ENCODE measurements at regions not wholly inside any gene's neighbourhood (a gene's known extent, or its start where the extent isn't known, plus 50 kb on each side); places are given as distances from the start of the nearest gene placed in this dataset.

DNA sequence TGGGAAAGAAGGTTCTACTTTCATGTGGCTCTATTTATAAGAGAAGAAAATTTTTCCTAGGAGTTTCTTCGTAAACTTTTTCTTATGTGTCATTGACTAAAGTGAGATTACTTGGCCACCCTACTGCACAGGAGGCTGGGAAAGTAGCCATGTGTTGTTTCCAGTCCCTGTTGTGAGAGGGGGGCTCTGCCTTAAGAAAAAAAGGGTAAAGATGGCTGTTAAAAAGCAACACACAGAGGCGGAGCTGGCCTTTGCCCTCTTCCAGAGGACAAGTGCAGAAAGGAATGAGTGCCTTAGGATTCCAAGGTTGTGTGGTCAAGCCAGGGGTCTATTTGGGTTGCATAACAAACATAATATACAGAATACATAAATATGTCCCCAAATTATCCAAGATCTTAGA lies 230.0 kb upstream of the CXCR4 start:
- no peak for FAIRE-seq
- no peak for DNase-seq (ENCODE audit: low read depth)
- H3K4me1 Mint-ChIP-seq (ENCODE audit: low read depth, unreplicated experiment) = no peaks in the 10 kb centered on the region
- no peaks in the 10 kb centered on the region for H3K36me3 ChIP-seq (ENCODE audit: insufficient read depth, low read length)
- H3K9me3 ChIP-seq (ENCODE audit: insufficient read depth, low read depth, low read length) = no peaks in the 10 kb centered on the region
- no peak overlapping the region for H3K4me3 Mint-ChIP-seq (ENCODE audit: unreplicated experiment)
- no peaks in the 10 kb centered on the region for H3K36me3 Mint-ChIP-seq (ENCODE audit: low read depth, unreplicated experiment)
- H3K4me3 ChIP-seq (ENCODE audit: insufficient read depth, low read depth, low read length) = no peak overlapping the region
- H3K9me3 Mint-ChIP-seq (ENCODE audit: unreplicated experiment) = no peaks in the 10 kb centered on the region
- no peak overlapping the region for H3K9ac ChIP-seq (ENCODE audit: low read length)
- no peak overlapping the region for H2AFZ ChIP-seq (ENCODE audit: low read depth, low read length)
- TF ChIP-seq, protein P1, sequence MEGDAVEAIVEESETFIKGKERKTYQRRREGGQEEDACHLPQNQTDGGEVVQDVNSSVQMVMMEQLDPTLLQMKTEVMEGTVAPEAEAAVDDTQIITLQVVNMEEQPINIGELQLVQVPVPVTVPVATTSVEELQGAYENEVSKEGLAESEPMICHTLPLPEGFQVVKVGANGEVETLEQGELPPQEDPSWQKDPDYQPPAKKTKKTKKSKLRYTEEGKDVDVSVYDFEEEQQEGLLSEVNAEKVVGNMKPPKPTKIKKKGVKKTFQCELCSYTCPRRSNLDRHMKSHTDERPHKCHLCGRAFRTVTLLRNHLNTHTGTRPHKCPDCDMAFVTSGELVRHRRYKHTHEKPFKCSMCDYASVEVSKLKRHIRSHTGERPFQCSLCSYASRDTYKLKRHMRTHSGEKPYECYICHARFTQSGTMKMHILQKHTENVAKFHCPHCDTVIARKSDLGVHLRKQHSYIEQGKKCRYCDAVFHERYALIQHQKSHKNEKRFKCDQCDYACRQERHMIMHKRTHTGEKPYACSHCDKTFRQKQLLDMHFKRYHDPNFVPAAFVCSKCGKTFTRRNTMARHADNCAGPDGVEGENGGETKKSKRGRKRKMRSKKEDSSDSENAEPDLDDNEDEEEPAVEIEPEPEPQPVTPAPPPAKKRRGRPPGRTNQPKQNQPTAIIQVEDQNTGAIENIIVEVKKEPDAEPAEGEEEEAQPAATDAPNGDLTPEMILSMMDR (IDR thresholded peaks at IDR 0.05; ENCODE audit: insufficient read depth, low read depth, low read length) = no peak
- no peak for TF ChIP-seq EZH2 (IDR thresholded peaks at IDR 0.05; ENCODE audit: insufficient read depth, low read length)
- H3K27ac Mint-ChIP-seq (ENCODE audit: unreplicated experiment) = no peak overlapping the region
- peaks cover 3% of the 10 kb centered on the region for H3K27me3 Mint-ChIP-seq (ENCODE audit: low read depth, unreplicated experiment)
- H3K27me3 ChIP-seq (ENCODE audit: insufficient read depth, low read length) = no peaks in the 10 kb centered on the region
- no peak overlapping the region for H3K4me2 ChIP-seq (ENCODE audit: low read length)
- H3K79me2 ChIP-seq (ENCODE audit: insufficient read depth, low read length) = no peaks in the 10 kb centered on the region
- no peaks in the 10 kb centered on the region for H4K20me1 ChIP-seq (ENCODE audit: insufficient read depth, low read length)
- H3K4me1 ChIP-seq (ENCODE audit: insufficient read depth, low read length) = no peaks in the 10 kb centered on the region
- H3K27ac ChIP-seq (ENCODE audit: low read depth, low read length) = no peak overlapping the region

- Histone ChIP-seq H3K27me3 (ENCODE audit: insufficient read depth, low read length) (no peaks in the 10 kb centered on the region), H4K20me1 (ENCODE audit: insufficient read depth, low read length) (no peaks in the 10 kb centered on the region), H3K9ac (ENCODE audit: low read length) (no peak overlapping the region), H3K27ac (ENCODE audit: low read depth, low read length) (no peak overlapping the region), H3K4me1 (ENCODE audit: insufficient read depth, low read length) (no peaks in the 10 kb centered on the region), H3K79me2 (ENCODE audit: insufficient read depth, low read length) (no peaks in the 10 kb centered on the region), H2AFZ (ENCODE audit: low read depth, low read length) (no peak overlapping the region), H3K4me3 (ENCODE audit: insufficient read depth, low read depth, low read length) (no peak overlapping the region), H3K4me2 (ENCODE audit: low read length) (no peak overlapping the region), H3K36me3 (ENCODE audit: insufficient read depth, low read length) (no peaks in the 10 kb centered on the region), H3K9me3 (ENCODE audit: insufficient read depth, low read depth, low read length) (no peaks in the 10 kb centered on the region)
- TF ChIP-seq EZH2 (IDR thresholded peaks at IDR 0.05; ENCODE audit: insufficient read depth, low read length) = no peak
- TF ChIP-seq, protein P1 (IDR thresholded peaks at IDR 0.05; ENCODE audit: insufficient read depth, low read depth, low read length) = no peak
- Mint-ChIP-seq H3K9me3 (ENCODE audit: unreplicated experiment) (no peaks in the 10 kb centered on the region), H3K4me3 (ENCODE audit: unreplicated experiment) (no peak overlapping the region), H3K27ac (ENCODE audit: unreplicated experiment) (no peak overlapping the region), H3K4me1 (ENCODE audit: low read depth, unreplicated experiment) (no peaks in the 10 kb centered on the region), H3K36me3 (ENCODE audit: low read depth, unreplicated experiment) (no peaks in the 10 kb centered on the region), H3K27me3 (ENCODE audit: low read depth, unreplicated experiment) (no peaks in the 10 kb centered on the region)
- DNase-seq (ENCODE audit: low read depth) (no peak), FAIRE-seq (no peak)
These were observed 226.4 kb upstream of the CXCR4 start for GRCh38 chr2:136344339-136344738.

- H4K20me1 ChIP-seq (ENCODE audit: insufficient read depth, low read length) = no peaks in the 10 kb centered on the region
- FAIRE-seq (no peak), DNase-seq (ENCODE audit: low read depth) (no peak)
- Mint-ChIP-seq H3K27ac (ENCODE audit: unreplicated experiment) (no peak overlapping the region), H3K4me1 (ENCODE audit: low read depth, unreplicated experiment) (no peaks in the 10 kb centered on the region), H3K4me3 (ENCODE audit: unreplicated experiment) (no peak overlapping the region), H3K36me3 (ENCODE audit: low read depth, unreplicated experiment) (no peaks in the 10 kb centered on the region), H3K27me3 (ENCODE audit: low read depth, unreplicated experiment) (no peaks in the 10 kb centered on the region), H3K9me3 (ENCODE audit: unreplicated experiment) (no peaks in the 10 kb centered on the region)
- no peaks in the 10 kb centered on the region for H3K79me2 ChIP-seq (ENCODE audit: insufficient read depth, low read length)
- H3K27ac ChIP-seq (ENCODE audit: low read depth, low read length) = no peak overlapping the region
- no peaks in the 10 kb centered on the region for H3K36me3 ChIP-seq (ENCODE audit: insufficient read depth, low read length)
- no peaks in the 10 kb centered on the region for H3K9me3 ChIP-seq (ENCODE audit: insufficient read depth, low read depth, low read length)
- H3K27me3 ChIP-seq (ENCODE audit: insufficient read depth, low read length) = no peaks in the 10 kb centered on the region
- no peak for TF ChIP-seq EZH2 (IDR thresholded peaks at IDR 0.05; ENCODE audit: insufficient read depth, low read length)
- TF ChIP-seq, protein P1 (IDR thresholded peaks at IDR 0.05; ENCODE audit: insufficient read depth, low read depth, low read length) = no peak
- no peak overlapping the region for H3K4me3 ChIP-seq (ENCODE audit: insufficient read depth, low read depth, low read length)
- H2AFZ ChIP-seq (ENCODE audit: low read depth, low read length) = no peak overlapping the region
- H3K4me1 ChIP-seq (ENCODE audit: insufficient read depth, low read length) = no peaks in the 10 kb centered on the region
- H3K4me2 ChIP-seq (ENCODE audit: low read length) = no peak overlapping the region
- H3K9ac ChIP-seq (ENCODE audit: low read length) = no peak overlapping the region
These were observed 224.2 kb upstream of the CXCR4 start for GRCh38 chr2:136342138-136342537.
